Effector memory CD8-positive, alpha-beta T cell (primary cell): ENCODE measurements at regions not wholly inside any gene's neighbourhood (a gene's known extent, or its start where the extent isn't known, plus 50 kb on each side); places are given as distances from the start of the nearest gene placed in this dataset.

Experiments
- ATAC-seq: fragments of 150-1000 bp; cut with Tn5 transposase; replicated peaks from 2 replicates; pipeline ENCODE4 v1.10.0; 2021; ENCODE audit warnings: mild to moderate bottlenecking, moderate library complexity
- DNase-seq, 3 experiments: peaks; one replicate each; pipeline ENCODE4 v3.0.0; 2021
- H3K27ac Mint-ChIP-seq, 2 donors: one replicate each; pipeline ENCODE4 v1.8.0; 2022; ENCODE audit warnings: mild to moderate bottlenecking in 2 of 2, mixed read lengths in 2 of 2, moderate library complexity in 2 of 2
- H3K27me3 Mint-ChIP-seq, 2 donors: one replicate each; pipeline ENCODE4 v1.8.0; 2022; ENCODE audit warnings: mixed read lengths in 2 of 2
- H3K36me3 Mint-ChIP-seq: one replicate; pipeline ENCODE4 v1.8.0; 2022; ENCODE audit warnings: mild to moderate bottlenecking, moderate library complexity, mixed read lengths; ENCODE audit not compliant: insufficient read depth
- H3K4me1 Mint-ChIP-seq, 2 donors: one replicate each; pipeline ENCODE4 v1.8.0; 2022; ENCODE audit warnings: low read depth in 2 of 2, mixed read lengths in 2 of 2
- H3K4me3 Mint-ChIP-seq, 2 donors: one replicate each; pipeline ENCODE4 v1.8.0; 2022; ENCODE audit warnings: mild to moderate bottlenecking in 2 of 2, mixed read lengths in 2 of 2, moderate library complexity in 2 of 2
- H3K9me3 Mint-ChIP-seq, 2 donors: one replicate each; pipeline ENCODE4 v1.8.0; 2022; ENCODE audit warnings: mixed read lengths in 2 of 2

DNA sequence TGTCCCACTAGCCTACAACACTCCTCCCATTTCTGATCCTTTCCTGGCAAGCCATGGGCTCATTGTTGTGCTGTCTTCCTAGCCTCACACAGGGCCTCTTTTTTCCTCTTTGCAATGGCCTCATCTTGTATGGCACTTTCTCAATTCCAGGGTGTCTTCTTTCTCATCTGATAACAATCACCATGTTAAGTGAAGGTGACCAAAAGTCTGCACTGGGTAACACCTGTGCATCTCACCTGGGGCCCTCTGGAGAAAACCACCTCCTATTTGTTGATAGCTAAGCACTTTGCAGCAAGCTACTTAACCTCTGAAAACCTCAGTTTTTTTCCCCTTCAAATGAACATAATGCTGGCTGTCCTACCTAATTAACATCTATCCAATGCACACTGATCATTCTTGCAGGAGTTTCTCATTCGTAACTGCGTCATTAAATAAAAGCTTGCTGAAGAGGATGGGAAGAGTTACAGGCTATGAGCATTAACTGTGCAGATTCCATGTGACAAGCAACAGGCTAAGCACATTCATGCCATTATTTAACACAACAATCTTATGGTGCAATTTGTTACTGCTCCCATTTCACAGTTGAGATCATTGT, 60.1 kb upstream of the STK32A start:
- peaks cover 0 to 3% of the 10 kb centered on the region in 2 donors for H3K4me1 Mint-ChIP-seq
- no peak overlapping the region for H3K27ac Mint-ChIP-seq
- H3K27me3 Mint-ChIP-seq: peaks cover 16 to 42% of the 10 kb centered on the region in 2 donors
- H3K36me3 Mint-ChIP-seq: no peaks in the 10 kb centered on the region
- no peak overlapping the region for H3K4me3 Mint-ChIP-seq
- ATAC-seq (no peak), DNase-seq (no peak)
- H3K9me3 Mint-ChIP-seq: no peaks in the 10 kb centered on the region

DNA sequence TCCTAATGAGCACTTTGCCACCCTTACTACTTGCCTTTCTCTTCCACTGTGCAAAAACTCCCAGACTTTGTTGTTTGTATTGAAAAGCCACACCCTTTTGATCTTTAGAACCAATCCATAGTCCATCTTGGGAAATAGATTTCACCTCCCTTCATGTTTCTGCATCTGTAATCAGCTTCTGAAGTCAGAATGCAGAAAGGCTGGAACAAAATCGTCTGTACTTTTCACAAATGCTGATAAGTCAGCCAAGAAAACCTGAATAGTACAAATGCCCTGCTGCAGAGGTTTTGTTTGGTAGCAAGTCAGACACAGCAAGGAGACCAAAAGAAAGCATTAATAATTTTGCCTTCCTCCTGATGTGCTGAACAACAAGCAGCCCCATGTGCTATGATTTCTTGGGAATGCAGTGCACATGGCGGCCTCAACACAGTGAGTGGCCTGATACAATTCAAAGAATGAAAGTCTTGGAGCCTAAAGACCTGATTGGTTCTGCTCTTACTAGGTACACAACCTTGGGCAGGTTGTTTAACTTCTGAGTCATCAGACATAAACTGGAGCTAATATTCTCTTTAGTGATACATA, 59.2 kb upstream of the STK32A start:
- Mint-ChIP-seq H3K4me3 (no peak overlapping the region), H3K27ac (no peak overlapping the region), H3K36me3 (no peaks in the 10 kb centered on the region), H3K4me1 (peaks cover 0 to 1% of the 10 kb centered on the region in 2 donors), H3K27me3 (peaks cover 16 to 42% of the 10 kb centered on the region in 2 donors), H3K9me3 (no peaks in the 10 kb centered on the region)
- no peak for DNase-seq
- ATAC-seq: no peak

DNA sequence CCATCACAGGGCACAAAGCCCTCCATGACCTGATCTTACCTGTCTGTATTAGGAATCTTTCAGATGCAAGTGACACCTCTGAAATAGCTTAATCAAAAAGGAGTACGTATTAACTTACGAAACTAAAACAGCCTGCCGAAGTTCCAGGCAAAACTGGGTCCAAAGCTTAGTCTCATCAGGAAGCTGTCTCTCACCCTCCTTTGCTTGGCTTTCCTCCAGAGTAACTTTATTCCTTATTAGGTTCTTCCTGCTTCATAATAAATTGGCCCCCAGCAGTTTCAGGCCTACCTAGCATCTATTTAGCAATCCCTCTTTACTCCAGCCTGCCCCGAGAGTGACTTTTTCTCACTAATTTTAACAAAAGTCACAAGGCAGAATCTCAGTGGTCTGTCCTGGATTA, 58.4 kb upstream of the STK32A start:
- no peak overlapping the region for H3K27ac Mint-ChIP-seq
- no peak for ATAC-seq

DNA sequence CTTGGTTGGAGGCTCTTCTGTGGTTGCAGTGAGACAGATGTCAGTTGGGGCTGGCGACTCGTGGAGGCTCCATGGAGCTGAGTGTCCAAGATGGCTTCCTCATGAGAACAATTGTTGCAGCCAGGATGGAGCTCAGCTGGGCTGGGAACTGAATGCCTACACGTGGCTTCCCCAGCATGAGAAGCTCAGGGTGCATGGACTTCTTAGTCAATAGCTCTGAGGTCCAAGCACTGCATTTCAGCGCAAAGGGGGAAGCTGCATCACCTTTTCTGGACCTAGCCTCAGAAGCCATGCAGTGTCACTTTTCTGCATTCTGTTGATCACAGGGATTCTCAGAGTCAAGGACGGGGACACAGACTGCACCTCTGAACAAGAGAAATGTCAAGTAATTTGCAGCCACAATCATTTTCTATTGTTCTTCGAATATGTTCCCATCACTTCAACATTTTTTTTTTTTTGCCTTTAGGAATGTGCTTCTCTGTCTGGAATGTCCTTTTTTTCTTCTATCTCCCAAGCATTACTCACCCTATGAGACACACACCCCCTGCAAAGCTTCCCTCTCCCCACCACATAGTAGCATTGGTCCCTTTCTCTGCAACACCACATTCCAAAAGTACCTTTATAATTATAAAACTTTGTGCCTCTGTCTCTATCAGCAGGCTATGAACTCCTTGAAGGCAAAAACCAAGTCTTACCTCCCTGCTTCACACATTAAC, 57.5 kb upstream of the STK32A start:
- Mint-ChIP-seq H3K36me3 (no peaks in the 10 kb centered on the region), H3K9me3 (no peaks in the 10 kb centered on the region), H3K4me1 (no peaks in the 10 kb centered on the region), H3K4me3 (no peak overlapping the region), H3K27ac (no peak overlapping the region), H3K27me3 (peaks cover 16 to 42% of the 10 kb centered on the region in 2 donors)
- no peak for ATAC-seq
- no peak for DNase-seq

More for the DNA sequence above, 58.4 kb upstream of the STK32A start:
- H3K9me3 Mint-ChIP-seq: no peaks in the 10 kb centered on the region
- no peaks in the 10 kb centered on the region for H3K4me1 Mint-ChIP-seq
- peaks cover 16 to 42% of the 10 kb centered on the region in 2 donors for H3K27me3 Mint-ChIP-seq
- DNase-seq: no peak
- H3K4me3 Mint-ChIP-seq: no peak overlapping the region
- H3K36me3 Mint-ChIP-seq: no peaks in the 10 kb centered on the region

DNA sequence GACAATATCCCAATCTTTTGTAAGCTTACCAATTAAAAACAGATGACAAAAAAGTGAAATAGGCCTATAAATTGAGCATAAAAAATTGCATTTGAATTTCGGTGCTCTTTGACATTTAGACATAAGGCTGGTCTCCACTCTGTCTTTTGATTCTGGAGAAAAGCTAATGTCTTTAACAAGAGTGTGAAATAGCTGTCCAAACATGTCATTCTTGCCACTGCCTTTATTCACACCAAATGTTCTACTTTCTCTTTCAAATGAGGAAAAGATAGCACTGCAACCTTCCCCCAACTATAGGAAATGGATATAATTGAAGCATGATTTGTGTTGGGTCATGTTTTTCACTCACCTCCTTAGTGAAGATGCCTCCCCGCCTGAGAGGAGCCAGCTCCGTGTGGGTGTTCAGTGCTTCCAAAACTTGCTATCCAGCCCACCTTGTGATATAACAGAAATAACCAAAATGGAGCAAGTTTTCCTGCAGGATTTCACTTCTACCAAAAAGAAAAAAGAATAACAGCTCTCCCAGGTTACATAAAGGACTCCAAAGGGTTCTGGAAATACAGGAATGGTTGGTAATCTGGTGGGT, 55.2 kb upstream of the STK32A start:
- no peak for ATAC-seq
- H3K9me3 Mint-ChIP-seq: no peaks in the 10 kb centered on the region
- no peaks in the 10 kb centered on the region for H3K4me1 Mint-ChIP-seq

DNA sequence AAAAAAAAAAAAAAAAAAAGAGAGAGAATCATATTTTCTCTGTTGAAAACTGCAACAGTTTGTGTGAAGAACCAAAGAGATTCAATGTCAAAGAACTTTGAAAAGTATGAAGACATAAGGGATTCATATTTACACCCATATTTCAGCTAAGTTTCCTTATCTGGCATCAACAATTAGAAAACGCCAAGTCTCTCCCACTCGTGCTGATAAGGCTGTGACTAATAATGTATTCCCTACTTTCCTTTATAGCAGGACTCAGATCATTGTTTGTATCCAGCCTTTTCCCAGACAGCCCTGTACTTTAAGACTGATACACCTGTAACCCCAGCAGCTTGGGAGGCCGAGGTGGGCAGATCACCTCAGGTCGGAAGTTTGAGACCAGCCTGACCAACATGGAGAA, 54.1 kb upstream of the STK32A start:
- no peaks in the 10 kb centered on the region for H3K4me1 Mint-ChIP-seq
- H3K27me3 Mint-ChIP-seq: peaks cover 16 to 28% of the 10 kb centered on the region in 2 donors

More for the DNA sequence above, 55.2 kb upstream of the STK32A start:
- no peak for DNase-seq
- H3K4me3 Mint-ChIP-seq: no peak overlapping the region
- no peaks in the 10 kb centered on the region for H3K36me3 Mint-ChIP-seq
- H3K27ac Mint-ChIP-seq: no peak overlapping the region
- peaks cover 16 to 31% of the 10 kb centered on the region in 2 donors for H3K27me3 Mint-ChIP-seq

More for the DNA sequence above, 54.1 kb upstream of the STK32A start:
- Mint-ChIP-seq H3K4me3 (no peak overlapping the region), H3K27ac (no peak overlapping the region), H3K36me3 (no peaks in the 10 kb centered on the region), H3K9me3 (no peaks in the 10 kb centered on the region)
- ATAC-seq: no peak
- no peak for DNase-seq
